HCT116 (cell line): ENCODE measurements at regions not wholly inside any gene's neighbourhood (a gene's known extent, or its start where the extent isn't known, plus 50 kb on each side); places are given as distances from the start of the nearest gene placed in this dataset.

Experiments used
- EGR1 ChIP-seq: IDR thresholded peaks from 2 replicates; pipeline ENCODE4 v1.6.1; 2012; ENCODE audit warnings: low read depth
- ELF1 ChIP-seq: IDR thresholded peaks from 2 replicates; pipeline ENCODE4 v1.6.1; 2012; ENCODE audit warnings: low read depth, borderline replicate concordance
- EZH2 ChIP-seq: fragments of 200-600 bp; sonication (generic); IDR thresholded peaks from 2 replicates; pipeline ENCODE4 v1.6.1; 2017; ENCODE audit warnings: antibody characterized with exemption, mixed run types
- POLR2A ChIP-seq: IDR thresholded peaks from 2 replicates; pipeline ENCODE4 v1.7.0; 2011; ENCODE audit warnings: borderline replicate concordance; ENCODE audit not compliant: insufficient read depth, insufficient read length; ENCODE audit errors: extremely low read depth

DNA sequence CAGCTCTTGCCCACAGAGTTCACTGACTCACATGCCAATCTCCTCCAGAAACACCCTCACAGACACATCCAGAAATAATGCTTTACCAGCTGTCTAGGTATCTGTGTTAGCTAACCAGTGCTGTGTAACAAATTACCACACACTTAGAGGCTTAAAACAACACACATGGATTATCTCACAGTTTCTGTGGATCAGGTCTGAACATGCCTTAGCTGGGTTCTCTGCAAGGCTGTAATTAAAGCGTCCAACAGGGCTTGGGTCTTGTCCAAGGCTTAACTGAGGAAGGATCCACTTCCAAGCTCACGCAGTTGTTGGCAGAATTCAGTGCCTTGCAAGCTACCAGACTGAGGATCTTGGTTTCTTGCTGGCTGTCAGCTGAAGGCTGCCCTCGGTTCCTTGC lies 92.5 kb upstream of the RGS4 start:
- no peak for TF ChIP-seq EGR1
- no peak for TF ChIP-seq EZH2
- TF ChIP-seq POLR2A, result no peak
- no peak for TF ChIP-seq ELF1
